ENCODE measurements at regions not wholly inside any gene's neighbourhood (a gene's known extent, or its start where the extent isn't known, plus 50 kb on each side); places are given as distances from the start of the nearest gene placed in this dataset.

- no peak for ATAC-seq (replicated peaks)
- Mint-ChIP-seq H3K9me3 (peaks cover 7% of the 10 kb centered on the region), H3K27me3 (no peaks in the 10 kb centered on the region), H3K4me1 (no peaks in the 10 kb centered on the region), H3K36me3 (ENCODE audit: low read depth) (no peaks in the 10 kb centered on the region), H3K27ac (no peak overlapping the region), H3K4me3 (no peak overlapping the region)
Observed at GRCh38 chr20:12012241-12013222, 94.8 kb downstream of the BTBD3 start.

DNA sequence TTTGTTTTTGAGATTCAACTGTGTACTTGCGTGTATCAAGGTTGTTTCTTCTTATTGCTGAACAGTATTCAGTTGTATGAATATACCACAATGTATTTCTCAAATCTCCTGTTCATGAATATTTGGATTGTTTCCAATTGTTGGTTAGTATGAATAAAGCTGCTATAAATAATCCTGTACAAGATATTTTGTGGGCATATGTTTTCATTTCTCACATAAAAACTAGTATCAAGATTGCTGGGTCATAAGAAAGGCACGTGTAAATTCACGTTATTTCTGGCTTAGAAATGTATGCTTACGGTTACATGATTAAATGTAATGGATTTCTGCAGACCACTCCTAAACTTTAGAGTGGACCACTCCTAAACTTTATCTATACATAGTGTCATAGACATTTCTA is 96.6 kb downstream of the BTBD3 start:
- Mint-ChIP-seq H3K27ac (no peak overlapping the region), H3K4me1 (no peaks in the 10 kb centered on the region), H3K27me3 (no peaks in the 10 kb centered on the region), H3K4me3 (no peak overlapping the region), H3K9me3 (peaks cover 7% of the 10 kb centered on the region), H3K36me3 (ENCODE audit: low read depth) (no peaks in the 10 kb centered on the region)
- ATAC-seq (replicated peaks): no peak

GRCh38 chr20:12014736-12015135 is 97.0 kb downstream of the BTBD3 start:
- Mint-ChIP-seq H3K4me1 (no peaks in the 10 kb centered on the region), H3K27me3 (no peaks in the 10 kb centered on the region), H3K4me3 (no peak overlapping the region), H3K36me3 (ENCODE audit: low read depth) (no peaks in the 10 kb centered on the region), H3K9me3 (peaks cover 7% of the 10 kb centered on the region), H3K27ac (no peak overlapping the region)
- no peak for ATAC-seq (replicated peaks)

- Mint-ChIP-seq H3K36me3 (ENCODE audit: low read depth) (no peaks in the 10 kb centered on the region), H3K27me3 (no peaks in the 10 kb centered on the region), H3K4me1 (no peaks in the 10 kb centered on the region), H3K9me3 (peaks cover 7% of the 10 kb centered on the region), H3K4me3 (no peak overlapping the region), H3K27ac (no peak overlapping the region)
- no peak for ATAC-seq (replicated peaks)
Observed at GRCh38 chr20:12016291-12016690, 98.6 kb downstream of the BTBD3 start.

GRCh38 chr20:12019715-12020114 is 102.0 kb downstream of the BTBD3 start:
- no peaks in the 10 kb centered on the region for H3K27me3 Mint-ChIP-seq
- ATAC-seq (replicated peaks): no peak
- H3K36me3 Mint-ChIP-seq (ENCODE audit: low read depth): no peaks in the 10 kb centered on the region
- H3K4me1 Mint-ChIP-seq: no peaks in the 10 kb centered on the region
- peaks cover 15% of the 10 kb centered on the region for H3K9me3 Mint-ChIP-seq
- H3K27ac Mint-ChIP-seq: no peak overlapping the region
- H3K4me3 Mint-ChIP-seq: no peak overlapping the region

- Mint-ChIP-seq H3K27me3 (no peaks in the 10 kb centered on the region), H3K4me3 (no peak overlapping the region), H3K27ac (no peak overlapping the region), H3K4me1 (no peaks in the 10 kb centered on the region), H3K36me3 (ENCODE audit: low read depth) (no peaks in the 10 kb centered on the region), H3K9me3 (peaks cover 15% of the 10 kb centered on the region)
- no peak for ATAC-seq (replicated peaks)
Observed at GRCh38 chr20:12020846-12021245, 103.2 kb downstream of the BTBD3 start.

DNA sequence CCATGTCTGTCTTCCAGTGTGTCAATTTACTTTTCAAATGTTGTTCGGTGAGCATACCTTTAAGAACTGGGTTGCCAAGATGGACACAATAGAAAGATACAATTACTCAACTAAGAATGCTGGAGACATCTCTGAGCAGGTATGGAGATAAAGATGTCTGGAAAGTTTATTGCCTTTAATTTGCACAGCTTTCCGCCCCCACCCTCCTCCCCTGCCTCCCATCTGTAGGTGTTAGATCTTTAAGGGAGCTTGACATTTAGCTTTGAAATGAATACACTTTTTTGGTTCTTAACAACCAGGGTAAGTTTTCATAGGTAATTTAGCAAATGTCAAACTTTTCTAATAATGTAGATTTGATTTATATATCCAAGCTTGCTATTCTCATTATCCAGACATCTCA is 104.4 kb downstream of the BTBD3 start:
- no peaks in the 10 kb centered on the region for H3K4me1 Mint-ChIP-seq
- H3K27me3 Mint-ChIP-seq: no peaks in the 10 kb centered on the region
- H3K36me3 Mint-ChIP-seq (ENCODE audit: low read depth): no peaks in the 10 kb centered on the region
- no peak for ATAC-seq (replicated peaks)
- H3K9me3 Mint-ChIP-seq: peaks cover 14% of the 10 kb centered on the region
- no peak overlapping the region for H3K4me3 Mint-ChIP-seq
- H3K27ac Mint-ChIP-seq: no peak overlapping the region

DNA sequence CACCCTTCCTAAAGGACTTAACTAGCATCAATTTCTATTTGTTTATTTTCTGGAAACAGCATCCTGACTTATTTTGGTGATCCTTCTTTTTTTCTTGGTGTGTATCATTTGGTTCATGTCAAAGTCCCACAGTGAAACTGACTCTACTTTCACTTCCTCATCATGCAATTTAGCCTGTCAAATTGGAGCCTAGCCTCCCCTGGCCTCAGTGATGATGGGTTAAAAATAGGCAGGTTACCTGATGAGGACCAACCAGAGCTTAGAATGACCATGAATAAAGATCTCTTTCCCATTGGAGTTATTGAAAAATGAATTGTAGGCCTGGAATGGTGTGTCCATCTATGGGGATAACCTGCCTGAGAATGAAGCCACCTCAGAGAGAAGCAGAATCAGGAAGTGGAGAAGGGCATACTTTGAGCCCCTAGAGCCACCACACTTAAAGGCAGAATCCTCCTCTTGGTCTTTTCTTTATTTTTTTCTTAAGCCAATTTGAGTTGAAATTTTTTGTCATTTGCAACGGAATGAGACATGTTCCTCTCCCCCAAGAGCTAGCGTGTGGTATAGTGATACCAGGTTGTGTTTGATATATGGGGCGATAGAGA is 105.6 kb downstream of the BTBD3 start:
- H3K27ac Mint-ChIP-seq: no peak overlapping the region
- peaks cover 15% of the 10 kb centered on the region for H3K9me3 Mint-ChIP-seq
- H3K4me1 Mint-ChIP-seq: no peaks in the 10 kb centered on the region
- no peaks in the 10 kb centered on the region for H3K27me3 Mint-ChIP-seq
- H3K4me3 Mint-ChIP-seq: no peak overlapping the region
- no peak for ATAC-seq (replicated peaks)
- no peaks in the 10 kb centered on the region for H3K36me3 Mint-ChIP-seq (ENCODE audit: low read depth)

DNA sequence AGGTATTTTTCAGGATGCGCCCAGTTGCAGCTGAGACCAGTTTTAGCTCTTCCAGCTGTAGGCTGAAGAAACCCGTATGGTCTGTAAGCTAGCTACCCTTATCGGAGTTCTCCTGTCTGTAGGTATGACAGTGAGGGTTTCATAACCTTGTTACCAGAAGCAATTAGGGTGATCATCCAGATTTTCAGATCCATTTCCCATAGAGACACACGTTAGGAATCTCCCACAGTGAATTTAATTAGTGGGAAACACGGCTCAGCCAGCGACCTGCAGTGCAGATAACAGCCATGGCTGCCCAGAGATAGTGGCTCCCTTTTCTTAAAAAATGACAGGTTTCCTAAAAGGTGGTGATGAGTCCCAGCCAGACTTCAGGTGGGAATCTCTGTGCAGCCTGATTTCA is 111.1 kb downstream of the BTBD3 start:
- H3K4me3 Mint-ChIP-seq: no peak overlapping the region
- H3K27ac Mint-ChIP-seq: no peak overlapping the region
- no peaks in the 10 kb centered on the region for H3K36me3 Mint-ChIP-seq (ENCODE audit: low read depth)
- H3K4me1 Mint-ChIP-seq: no peaks in the 10 kb centered on the region
- peaks cover 11% of the 10 kb centered on the region for H3K9me3 Mint-ChIP-seq
- H3K27me3 Mint-ChIP-seq: no peaks in the 10 kb centered on the region
- no peak for ATAC-seq (replicated peaks)

DNA sequence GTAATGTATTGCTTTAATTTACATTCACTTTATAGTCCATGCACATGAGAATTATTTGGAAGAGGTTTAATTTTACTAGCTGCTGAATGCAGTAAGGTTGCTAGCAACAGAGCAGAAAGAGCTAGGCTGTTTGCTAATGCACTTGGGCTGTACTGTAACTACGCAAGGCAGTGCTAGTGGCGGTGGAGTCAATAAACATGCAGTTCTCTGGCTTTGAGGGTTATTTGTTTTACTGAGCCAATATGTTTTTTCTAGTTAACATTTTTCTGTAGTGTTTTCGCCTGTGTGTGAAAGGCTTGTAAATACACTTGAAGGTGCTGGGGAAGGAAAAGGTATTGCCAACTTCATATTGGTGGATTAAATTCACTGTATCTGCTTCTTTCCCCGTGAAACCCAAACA is 112.8 kb downstream of the BTBD3 start:
- Mint-ChIP-seq H3K27me3 (no peaks in the 10 kb centered on the region), H3K36me3 (ENCODE audit: low read depth) (no peaks in the 10 kb centered on the region), H3K4me1 (no peaks in the 10 kb centered on the region), H3K9me3 (peaks cover 8% of the 10 kb centered on the region), H3K27ac (no peak overlapping the region), H3K4me3 (no peak overlapping the region)
- no peak for ATAC-seq (replicated peaks)

DNA sequence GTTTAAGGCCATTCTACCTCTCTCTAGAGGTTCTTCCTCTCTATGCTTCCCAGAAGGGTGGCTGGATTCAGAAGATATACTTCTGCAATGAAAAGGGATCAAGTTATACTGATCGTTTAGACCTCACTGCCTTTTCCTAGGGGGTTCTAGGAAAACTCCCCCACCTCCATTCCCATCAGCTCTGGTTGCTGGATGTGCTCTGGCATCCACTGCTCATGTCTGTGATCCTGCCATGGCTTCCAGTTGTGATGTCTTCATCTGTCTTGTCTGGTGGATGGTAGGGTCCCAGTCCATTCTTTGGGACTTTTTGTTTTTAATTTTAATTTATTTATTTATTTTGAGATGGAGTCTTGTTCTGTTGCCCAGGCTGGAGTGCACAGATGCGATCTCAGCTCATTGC is 118.4 kb downstream of the BTBD3 start:
- ATAC-seq (replicated peaks): no peak
- Mint-ChIP-seq H3K4me1 (no peaks in the 10 kb centered on the region), H3K27me3 (no peaks in the 10 kb centered on the region), H3K9me3 (peaks cover 4% of the 10 kb centered on the region), H3K4me3 (no peak overlapping the region), H3K27ac (no peak overlapping the region), H3K36me3 (ENCODE audit: low read depth) (no peaks in the 10 kb centered on the region)

DNA sequence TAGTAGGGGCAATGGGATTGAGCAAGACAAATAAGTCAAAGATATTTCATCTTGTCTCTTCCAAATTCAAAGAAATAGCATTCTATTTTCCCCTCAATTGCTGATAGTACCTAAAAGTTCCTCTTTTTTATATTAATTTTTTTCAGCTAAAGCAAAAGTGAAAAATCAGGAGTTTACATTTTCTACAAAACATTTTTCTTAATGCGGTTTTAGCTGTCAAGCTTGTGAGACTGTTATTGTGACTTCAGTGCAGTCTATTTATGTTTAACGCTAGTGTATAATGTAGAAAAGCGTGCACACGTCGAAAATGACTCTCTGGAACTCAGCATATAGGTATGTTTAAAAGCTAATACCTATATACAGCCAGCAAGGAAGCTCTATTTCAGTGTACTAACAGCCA is 119.8 kb downstream of the BTBD3 start:
- no peaks in the 10 kb centered on the region for H3K27me3 Mint-ChIP-seq
- no peak overlapping the region for H3K27ac Mint-ChIP-seq
- no peaks in the 10 kb centered on the region for H3K9me3 Mint-ChIP-seq
- H3K36me3 Mint-ChIP-seq (ENCODE audit: low read depth): no peaks in the 10 kb centered on the region
- no peaks in the 10 kb centered on the region for H3K4me1 Mint-ChIP-seq
- no peak overlapping the region for H3K4me3 Mint-ChIP-seq
- no peak for ATAC-seq (replicated peaks)

GRCh38 chr20:12040261-12040660 is 122.6 kb downstream of the BTBD3 start:
- Mint-ChIP-seq H3K4me1 (no peaks in the 10 kb centered on the region), H3K27me3 (no peaks in the 10 kb centered on the region), H3K36me3 (ENCODE audit: low read depth) (no peaks in the 10 kb centered on the region), H3K4me3 (no peak overlapping the region), H3K27ac (no peak overlapping the region), H3K9me3 (no peaks in the 10 kb centered on the region)
- ATAC-seq (replicated peaks): no peak

DNA sequence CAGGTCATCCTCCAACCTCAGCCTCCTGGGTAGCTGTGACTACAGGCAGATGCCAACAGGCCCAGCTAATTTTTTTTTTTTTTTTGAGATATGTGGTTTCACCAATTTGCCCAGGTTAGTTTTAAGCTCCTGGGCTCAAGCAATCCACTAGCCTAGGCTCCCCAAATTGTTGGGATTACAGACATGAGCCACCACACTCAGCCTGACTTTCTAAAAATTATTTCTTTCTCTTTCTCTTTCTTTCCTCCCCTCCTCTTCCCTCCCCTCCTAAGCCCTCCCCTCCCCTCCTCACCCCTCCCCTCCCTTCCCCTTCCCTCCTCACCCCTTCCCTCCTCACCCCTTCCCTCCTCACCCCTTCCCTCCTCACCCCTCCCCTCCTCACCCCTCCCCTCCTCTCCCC is 127.3 kb downstream of the BTBD3 start:
- no peaks in the 10 kb centered on the region for H3K36me3 Mint-ChIP-seq (ENCODE audit: low read depth)
- H3K9me3 Mint-ChIP-seq: peaks cover 7% of the 10 kb centered on the region
- H3K27ac Mint-ChIP-seq: no peak overlapping the region
- no peaks in the 10 kb centered on the region for H3K4me1 Mint-ChIP-seq
- no peak overlapping the region for H3K4me3 Mint-ChIP-seq
- H3K27me3 Mint-ChIP-seq: no peaks in the 10 kb centered on the region
- ATAC-seq (replicated peaks): no peak

DNA sequence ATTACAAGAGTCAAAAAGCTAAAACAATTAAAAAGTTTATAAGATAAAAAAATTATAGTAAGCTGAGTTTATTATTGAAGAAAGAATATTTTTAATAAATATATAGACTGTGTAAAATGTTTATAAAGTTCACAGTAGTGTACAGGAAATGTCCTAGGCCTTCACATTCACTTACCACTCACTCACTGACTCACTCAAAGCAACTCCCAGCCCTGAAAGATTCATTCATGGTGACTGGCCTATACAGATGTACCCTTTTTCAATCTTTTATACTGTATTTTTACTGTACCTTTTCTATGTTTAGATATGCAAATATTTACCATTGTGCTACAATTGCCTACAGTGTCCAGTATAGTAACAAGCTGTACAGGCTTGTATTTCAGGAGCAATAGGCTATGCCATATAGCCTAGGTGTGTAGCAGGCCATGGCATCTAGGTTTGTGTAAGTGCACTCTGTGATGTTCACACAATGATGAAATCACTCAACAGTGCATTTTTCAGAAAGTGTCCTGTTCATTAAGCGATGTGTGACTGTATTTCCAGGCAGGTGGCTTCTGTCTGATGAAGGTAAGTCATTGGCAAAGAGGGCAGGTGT is 130.2 kb downstream of the BTBD3 start:
- Mint-ChIP-seq H3K27ac (no peak overlapping the region), H3K27me3 (no peaks in the 10 kb centered on the region), H3K4me1 (no peaks in the 10 kb centered on the region), H3K9me3 (peaks cover 12% of the 10 kb centered on the region), H3K4me3 (no peak overlapping the region), H3K36me3 (ENCODE audit: low read depth) (no peaks in the 10 kb centered on the region)
- no peak for ATAC-seq (replicated peaks)

All from activated T-helper 17 cell treated with anti-CD3 and anti-CD28 coated beads, Interleukin-2, amount 50 U/mL, for 72 hours (primary cell).